Smooth muscle cell (in vitro differentiated cells): ENCODE measurements at regions not wholly inside any gene's neighbourhood (a gene's known extent, or its start where the extent isn't known, plus 50 kb on each side); places are given as distances from the start of the nearest gene placed in this dataset.

Source experiments
- DNase-seq: peaks from one replicate; lab custom pipeline; 2025; ENCODE audit not compliant: unreplicated experiment; lab: John Stamatoyannopoulos, UW
- H2AFZ ChIP-seq: fragments of 200-600 bp; sonication (generic); 2 replicates; pipeline ENCODE4 v1.6.0; 2016; ENCODE audit warnings: antibody characterized with exemption, low read depth, mild to moderate bottlenecking
- H3F3A ChIP-seq: fragments of 200-600 bp; sonication (generic); 2 replicates; pipeline ENCODE4 v1.6.0; 2017; ENCODE audit warnings: antibody characterized with exemption, low read depth
- H3K27ac ChIP-seq: fragments of 200-600 bp; sonication (generic); 2 replicates; pipeline ENCODE4 v1.5.1; 2016; ENCODE audit warnings: low read depth, mild to moderate bottlenecking
- H3K27me3 ChIP-seq: fragments of 200-600 bp; sonication (generic); 2 replicates; pipeline ENCODE4 v1.6.1; 2016; ENCODE audit warnings: low read depth, mild to moderate bottlenecking
- H3K36me3 ChIP-seq: fragments of 200-600 bp; sonication (generic); 2 replicates; pipeline ENCODE4 v1.5.1; 2016; ENCODE audit warnings: low read depth
- H3K4me1 ChIP-seq: fragments of 200-600 bp; sonication (generic); 2 replicates; pipeline ENCODE4 v1.5.1; 2016; ENCODE audit warnings: low read depth
- H3K4me2 ChIP-seq: fragments of 200-600 bp; sonication (generic); 2 replicates; pipeline ENCODE4 v1.6.0; 2016; ENCODE audit warnings: mild to moderate bottlenecking
- H3K4me3 ChIP-seq: fragments of 200-600 bp; sonication (generic); 2 replicates; pipeline ENCODE4 v1.5.1; 2016; ENCODE audit warnings: mild to moderate bottlenecking
- H3K79me2 ChIP-seq: fragments of 200-600 bp; sonication (generic); 2 replicates; pipeline ENCODE4 v1.6.0; 2016; ENCODE audit warnings: low read depth, mild to moderate bottlenecking
- H3K9ac ChIP-seq: fragments of 200-600 bp; sonication (generic); 2 replicates; pipeline ENCODE4 v1.6.0; 2016; ENCODE audit warnings: low read depth
- H3K9me3 ChIP-seq: fragments of 200-600 bp; sonication (generic); replicated peaks from 2 replicates; pipeline ENCODE4 v1.5.1; 2016; ENCODE audit warnings: low read depth
- H4K20me1 ChIP-seq: fragments of 200-600 bp; sonication (generic); 2 replicates; pipeline ENCODE4 v1.6.0; 2016; ENCODE audit warnings: low read depth
- CTCF ChIP-seq: fragments of 200-600 bp; sonication (generic); IDR thresholded peaks from 2 replicates; pipeline ENCODE4 v1.5.1; 2017; ENCODE audit warnings: borderline replicate concordance, mild to moderate bottlenecking, antibody characterized with exemption; ENCODE audit not compliant: insufficient read depth, poor library complexity, severe bottlenecking
- WGBS: methylation state at CpG from one replicate; pipeline ENCODE4 v1.1.7; 2016; ENCODE audit warnings: low lambda C conversion rate; 5-methylcytosine and 5-hydroxymethylcytosine counted together

GRCh38 chr2:7937082-7937481 lies 744.8 kb upstream of the ID2 start:
- Histone ChIP-seq H3K4me1 (no peaks in the 10 kb centered on the region), H3K9me3 (no peaks in the 10 kb centered on the region), H2AFZ (no peak overlapping the region), H4K20me1 (no peaks in the 10 kb centered on the region), H3K9ac (no peak overlapping the region), H3K4me2 (no peak overlapping the region), H3K27me3 (no peaks in the 10 kb centered on the region), H3K36me3 (no peaks in the 10 kb centered on the region), H3F3A (no peaks in the 10 kb centered on the region), H3K27ac (no peak overlapping the region), H3K4me3 (no peak overlapping the region), H3K79me2 (no peaks in the 10 kb centered on the region)
- WGBS = 97% methylated on average over 1 of the region's 1 CpG
- no peak for TF ChIP-seq CTCF
- DNase-seq = no peak

DNA sequence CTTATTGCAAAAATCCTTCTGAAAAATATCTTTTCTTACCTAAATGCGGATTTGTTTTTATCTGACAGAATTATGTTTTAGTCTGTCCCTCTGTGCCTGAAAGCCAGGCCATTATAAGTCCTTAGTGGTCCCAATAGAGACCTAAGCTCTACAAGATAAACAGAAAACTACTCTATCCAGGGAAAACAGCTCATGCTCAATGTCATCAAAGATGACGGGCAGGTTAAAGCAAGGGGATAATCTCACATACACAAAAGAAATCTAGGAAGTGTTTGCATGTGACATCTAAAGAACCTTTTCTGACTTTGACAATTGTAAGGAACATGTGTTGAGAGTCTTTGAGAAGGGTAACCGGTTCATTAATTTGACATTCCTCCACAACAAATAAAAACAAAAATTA lies 741.1 kb upstream of the ID2 start:
- Histone ChIP-seq H3K27ac (no peak overlapping the region), H3K9me3 (no peaks in the 10 kb centered on the region), H4K20me1 (no peaks in the 10 kb centered on the region), H3K36me3 (no peaks in the 10 kb centered on the region), H2AFZ (no peak overlapping the region), H3K79me2 (no peaks in the 10 kb centered on the region), H3K4me3 (no peak overlapping the region), H3F3A (no peaks in the 10 kb centered on the region), H3K4me2 (no peak overlapping the region), H3K4me1 (no peaks in the 10 kb centered on the region), H3K27me3 (no peaks in the 10 kb centered on the region), H3K9ac (no peak overlapping the region)
- TF ChIP-seq CTCF = no peak
- DNase-seq = no peak
- 88% methylated on average over 3 of the region's 3 CpGs for WGBS

DNA sequence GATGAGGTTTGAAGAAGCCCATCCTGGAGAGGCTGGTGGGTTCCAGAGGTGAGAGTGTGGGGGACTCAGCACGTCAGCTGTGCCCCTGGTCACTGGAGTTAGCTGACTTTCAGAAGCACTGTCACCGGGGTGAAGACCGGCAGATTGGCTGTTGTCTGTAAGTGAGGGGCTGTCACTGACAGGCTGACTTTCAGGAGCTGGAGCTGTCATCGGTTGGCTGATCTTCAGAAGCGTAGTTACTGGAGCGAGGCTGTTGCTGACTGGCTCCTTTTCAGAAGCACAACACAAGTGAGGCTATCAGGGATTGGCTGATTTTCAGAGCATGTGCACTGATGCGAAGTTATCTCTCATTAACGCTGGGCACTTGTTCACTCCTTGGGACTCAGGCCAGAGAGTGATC lies 738.4 kb upstream of the ID2 start:
- Histone ChIP-seq H3K9me3 (no peaks in the 10 kb centered on the region), H3K27me3 (no peaks in the 10 kb centered on the region), H3K4me3 (no peak overlapping the region), H3K9ac (no peak overlapping the region), H3K4me2 (no peak overlapping the region), H4K20me1 (no peaks in the 10 kb centered on the region), H3K36me3 (no peaks in the 10 kb centered on the region), H3F3A (no peaks in the 10 kb centered on the region), H3K27ac (no peak overlapping the region), H2AFZ (no peak overlapping the region), H3K4me1 (no peaks in the 10 kb centered on the region), H3K79me2 (no peaks in the 10 kb centered on the region)
- no peak for DNase-seq
- 80% methylated on average over 8 of the region's 8 CpGs for WGBS
- no peak for TF ChIP-seq CTCF

GRCh38 chr2:7945026-7945425 lies 736.8 kb upstream of the ID2 start:
- H3K9ac ChIP-seq = no peak overlapping the region
- no peaks in the 10 kb centered on the region for H4K20me1 ChIP-seq
- no peaks in the 10 kb centered on the region for H3F3A ChIP-seq
- no peaks in the 10 kb centered on the region for H3K9me3 ChIP-seq
- DNase-seq = no peak
- no peak overlapping the region for H3K4me2 ChIP-seq
- H2AFZ ChIP-seq = no peak overlapping the region
- no peak for TF ChIP-seq CTCF
- no peaks in the 10 kb centered on the region for H3K4me1 ChIP-seq
- H3K27ac ChIP-seq = no peak overlapping the region
- no peaks in the 10 kb centered on the region for H3K79me2 ChIP-seq
- H3K4me3 ChIP-seq = no peak overlapping the region
- H3K27me3 ChIP-seq = no peaks in the 10 kb centered on the region
- no peaks in the 10 kb centered on the region for H3K36me3 ChIP-seq
- 87% methylated on average over 1 of the region's 1 CpG for WGBS
